ENCODE measurements at regions not wholly inside any gene's neighbourhood (a gene's known extent, or its start where the extent isn't known, plus 50 kb on each side); places are given as distances from the start of the nearest gene placed in this dataset.

- intact Hi-C loops (cut with micrococcal nuclease), result no loop called here
Measured at GRCh38 chr9:24413651-24414050, 132.0 kb downstream of the IZUMO3 start.

GRCh38 chr9:24398466-24398865 is 147.2 kb downstream of the IZUMO3 start:
- Mint-ChIP-seq H3K27me3 (no peaks in the 10 kb centered on the region), H3K9me3 (peaks cover 5% of the 10 kb centered on the region), H3K36me3 (ENCODE audit: low read depth) (no peaks in the 10 kb centered on the region), H3K27ac (no peak overlapping the region), H3K4me3 (no peak overlapping the region), H3K4me1 (no peaks in the 10 kb centered on the region)
- no peak for TF ChIP-seq CTCF (IDR thresholded peaks at IDR 0.05)
- no peak for DNase-seq
- intact Hi-C loops (cut with micrococcal nuclease), result no loop called here
- ATAC-seq (ENCODE audit: low read depth), result no peak
- POLR2A ChIA-PET, result no interaction called here
- CTCF ChIA-PET, result no interaction called here

More at GRCh38 chr9:24413651-24414050, 132.0 kb downstream of the IZUMO3 start:
- H3K27ac Mint-ChIP-seq, result no peak overlapping the region
- POLR2A ChIA-PET, result no interaction called here
- DNase-seq (no peak), ATAC-seq (ENCODE audit: low read depth) (no peak)
- no peak for TF ChIP-seq CTCF (IDR thresholded peaks at IDR 0.05)
- H3K9me3 Mint-ChIP-seq, result peaks cover 6% of the 10 kb centered on the region
- no peaks in the 10 kb centered on the region for H3K36me3 Mint-ChIP-seq (ENCODE audit: low read depth)
- H3K27me3 Mint-ChIP-seq, result no peaks in the 10 kb centered on the region
- H3K4me1 Mint-ChIP-seq, result no peaks in the 10 kb centered on the region
- no peak overlapping the region for H3K4me3 Mint-ChIP-seq
- CTCF ChIA-PET, result no interaction called here

GRCh38 chr9:24391095-24391494 is 154.6 kb downstream of the IZUMO3 start:
- no peaks in the 10 kb centered on the region for H3K36me3 Mint-ChIP-seq (ENCODE audit: low read depth)
- H3K4me3 Mint-ChIP-seq, result no peak overlapping the region
- CTCF ChIA-PET, result no interaction called here
- no peaks in the 10 kb centered on the region for H3K4me1 Mint-ChIP-seq
- DNase-seq (no peak), ATAC-seq (ENCODE audit: low read depth) (no peak)
- intact Hi-C loops (cut with micrococcal nuclease), result no loop called here
- no peak for TF ChIP-seq CTCF (IDR thresholded peaks at IDR 0.05)
- no peaks in the 10 kb centered on the region for H3K27me3 Mint-ChIP-seq
- POLR2A ChIA-PET, result no interaction called here
- H3K9me3 Mint-ChIP-seq, result peaks cover 11% of the 10 kb centered on the region
- H3K27ac Mint-ChIP-seq, result no peak overlapping the region

DNA sequence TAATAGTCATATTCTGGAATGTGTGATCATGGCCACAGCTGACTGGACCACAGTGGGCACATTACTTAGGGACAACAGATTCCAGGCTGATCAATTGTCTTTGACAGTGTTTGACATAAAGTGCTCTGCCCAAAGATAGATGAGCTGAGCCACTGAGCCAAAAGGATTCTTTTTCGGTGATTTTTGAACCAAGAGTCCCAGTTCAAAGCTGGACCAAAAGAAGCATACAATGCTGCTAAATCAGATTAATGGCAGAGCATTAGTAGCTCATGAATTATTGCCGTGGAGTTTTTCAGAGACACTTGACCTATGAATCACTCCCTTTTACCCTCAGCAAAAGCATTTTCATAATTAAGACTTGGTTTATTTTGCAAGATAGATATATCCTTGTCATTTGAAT is 160.6 kb downstream of the IZUMO3 start:
- Mint-ChIP-seq H3K27ac (no peak overlapping the region), H3K27me3 (no peaks in the 10 kb centered on the region), H3K4me3 (no peak overlapping the region), H3K9me3 (peaks cover 18% of the 10 kb centered on the region), H3K36me3 (ENCODE audit: low read depth) (no peaks in the 10 kb centered on the region), H3K4me1 (no peaks in the 10 kb centered on the region)
- POLR2A ChIA-PET, result no interaction called here
- intact Hi-C loops (cut with micrococcal nuclease), result no loop called here
- TF ChIP-seq CTCF (IDR thresholded peaks at IDR 0.05), result no peak
- DNase-seq (no peak), ATAC-seq (ENCODE audit: low read depth) (no peak)
- CTCF ChIA-PET, result no interaction called here

DNA sequence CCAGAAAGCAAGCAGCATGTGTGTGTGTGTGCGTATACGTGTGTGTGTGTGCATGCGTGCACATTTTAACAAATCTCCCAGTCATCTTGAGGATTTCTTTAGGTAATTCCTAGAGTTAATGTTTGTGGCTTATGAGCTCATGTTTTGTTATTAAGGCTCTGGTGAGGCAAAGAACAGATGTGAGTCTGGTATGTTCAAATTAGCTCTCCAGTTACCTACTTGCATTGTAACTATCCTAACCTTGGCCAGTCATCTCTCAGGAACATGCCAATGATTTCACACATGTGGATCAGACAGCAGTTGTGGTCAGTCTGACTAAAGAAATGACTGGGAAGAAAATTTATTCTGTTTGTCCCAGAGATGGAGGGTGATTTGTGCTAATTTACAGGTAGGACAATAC is 163.1 kb downstream of the IZUMO3 start:
- intact Hi-C loops (cut with micrococcal nuclease), result no loop called here
- Mint-ChIP-seq H3K4me3 (no peak overlapping the region), H3K27ac (no peak overlapping the region), H3K27me3 (no peaks in the 10 kb centered on the region), H3K9me3 (peaks cover 14% of the 10 kb centered on the region), H3K4me1 (no peaks in the 10 kb centered on the region), H3K36me3 (ENCODE audit: low read depth) (no peaks in the 10 kb centered on the region)
- ATAC-seq (ENCODE audit: low read depth) (no peak), DNase-seq (no peak)
- ChIA-PET POLR2A (no interaction called here), CTCF (no interaction called here)
- TF ChIP-seq CTCF (IDR thresholded peaks at IDR 0.05), result no peak
